Germinal center (tissue), 1 donor: ENCODE measurements at regions not wholly inside any gene's neighbourhood (a gene's known extent, or its start where the extent isn't known, plus 50 kb on each side); places are given as distances from the start of the nearest gene placed in this dataset.

ENCODE experiments used
- DNase-seq: peaks from one replicate; pipeline ENCODE4 v3.0.0; 2012; ENCODE audit warnings: mixed read lengths, low spot score

GRCh38 chr3:17985658-17986347 is 243.4 kb upstream of the TBC1D5 start:
- no peak for DNase-seq

GRCh38 chr3:17983106-17983505 is 240.7 kb upstream of the TBC1D5 start:
- no peak for DNase-seq

- no peak for DNase-seq
These were observed 239.9 kb upstream of the TBC1D5 start for GRCh38 chr3:17982211-17982880.

GRCh38 chr3:17980863-17981262 is 238.4 kb upstream of the TBC1D5 start:
- no peak for DNase-seq

GRCh38 chr3:17979911-17980310 is 237.5 kb upstream of the TBC1D5 start:
- DNase-seq = no peak

GRCh38 chr3:17979252-17979651 is 236.8 kb upstream of the TBC1D5 start:
- no peak for DNase-seq

GRCh38 chr3:17974206-17974841 is 231.9 kb upstream of the TBC1D5 start:
- no peak for DNase-seq

- no peak for DNase-seq
These were observed 230.8 kb upstream of the TBC1D5 start for GRCh38 chr3:17972959-17973906.

- no peak for DNase-seq
These were observed 230.0 kb upstream of the TBC1D5 start for GRCh38 chr3:17972476-17972875.

- DNase-seq = no peak
These were observed 229.6 kb upstream of the TBC1D5 start for GRCh38 chr3:17972030-17972429.

- DNase-seq = no peak
These were observed 227.6 kb upstream of the TBC1D5 start for GRCh38 chr3:17969985-17970568.

GRCh38 chr3:17969244-17969643 is 226.8 kb upstream of the TBC1D5 start:
- no peak for DNase-seq

GRCh38 chr3:17967953-17968607 is 225.6 kb upstream of the TBC1D5 start:
- DNase-seq = no peak

- DNase-seq = no peak
These were observed 224.7 kb upstream of the TBC1D5 start for GRCh38 chr3:17967111-17967510.

GRCh38 chr3:17965331-17965730 is 222.9 kb upstream of the TBC1D5 start:
- DNase-seq = no peak

GRCh38 chr3:17964108-17964507 is 221.7 kb upstream of the TBC1D5 start:
- no peak for DNase-seq

GRCh38 chr3:17955411-17955810 is 213.0 kb upstream of the TBC1D5 start:
- no peak for DNase-seq

- no peak for DNase-seq
These were observed 212.4 kb upstream of the TBC1D5 start for GRCh38 chr3:17954801-17955200.

- no peak for DNase-seq
These were observed 208.8 kb upstream of the TBC1D5 start for GRCh38 chr3:17951241-17951640.

- DNase-seq = no peak
These were observed 206.7 kb upstream of the TBC1D5 start for GRCh38 chr3:17949101-17949500.

GRCh38 chr3:17947833-17948232 is 205.4 kb upstream of the TBC1D5 start:
- DNase-seq = no peak
